Cardiac fibroblast (primary cell): ENCODE measurements at regions not wholly inside any gene's neighbourhood (a gene's known extent, or its start where the extent isn't known, plus 50 kb on each side); places are given as distances from the start of the nearest gene placed in this dataset.

Experiments
- DNase-seq, 2 donors: peaks; one replicate each; pipeline versions ENCODE4 v3.0.0 to v3.0.0-alpha.2; 2010; ENCODE audit warnings: low read depth in 2 of 2
- H3K4me3 ChIP-seq, 2 donors: replicated peaks in 1 of 2; 1 replicate in 1 of 2; 2 replicates in 1 of 2; pipeline ENCODE4 v1.5.1; 2011; ENCODE audit warnings: low read depth in 2 of 2, low read length in 2 of 2, mild to moderate bottlenecking in 2 of 2, moderate library complexity in 1 of 2
- CTCF ChIP-seq: IDR thresholded peaks from one replicate; pipeline ENCODE4 v1.5.1; 2011; ENCODE audit warnings: low read depth, mild to moderate bottlenecking, low read length, inconsistent platforms

- no peak for TF ChIP-seq CTCF
- no peak overlapping the region for H3K4me3 ChIP-seq
- no peak for DNase-seq
Measured at GRCh38 chr12:92418381-92418780, 272.7 kb upstream of the BTG1 start.

- TF ChIP-seq CTCF = no peak
- DNase-seq = no peak
- no peak overlapping the region for H3K4me3 ChIP-seq
Measured at GRCh38 chr12:92417373-92417772, 271.7 kb upstream of the BTG1 start.

- no peak overlapping the region for H3K4me3 ChIP-seq
- no peak for TF ChIP-seq CTCF
- peak in 1 of 2 donors; percentile 11 for DNase-seq
Measured at GRCh38 chr12:92416385-92416812, 270.8 kb upstream of the BTG1 start.

GRCh38 chr12:92414170-92415070 is 268.8 kb upstream of the BTG1 start:
- DNase-seq = peak; percentile 11 to 19
- H3K4me3 ChIP-seq = no peak overlapping the region
- no peak for TF ChIP-seq CTCF

- H3K4me3 ChIP-seq = no peak overlapping the region
- DNase-seq = no peak
- no peak for TF ChIP-seq CTCF
Measured at GRCh38 chr12:92413286-92413685, 267.6 kb upstream of the BTG1 start.

- TF ChIP-seq CTCF = no peak
- DNase-seq = peak in 1 of 2 donors; percentile 15
- H3K4me3 ChIP-seq = no peak overlapping the region
Measured at GRCh38 chr12:92412856-92413255, 267.2 kb upstream of the BTG1 start.
